Body of pancreas (tissue), 4 donors: ENCODE measurements at regions not wholly inside any gene's neighbourhood (a gene's known extent, or its start where the extent isn't known, plus 50 kb on each side); places are given as distances from the start of the nearest gene placed in this dataset.
"Not testable (repeated sequence)": the region's sequence is repeated elsewhere in the genome, so short reads cannot be mapped to it uniquely, and the experiment has no call there.

ENCODE experiments used
- ATAC-seq: fragments of 150-250 bp; one replicate; pipeline ENCODE4 v1.9.1; 2016
- DNase-seq, 4 donors: peaks; one replicate each; pipeline ENCODE4 v3.0.0-alpha.2; 2019
- H3K27ac ChIP-seq, 4 donors: fragments of 200-600 bp; sonication (generic); 1 replicate in 3 of 4; 2 replicates in 1 of 4; pipeline versions ENCODE4 v1.5.1 to v1.6.1; 2016 to 2019; ENCODE audit warnings: mild to moderate bottlenecking in 1 of 4, mixed read lengths in 1 of 4, moderate library complexity in 1 of 4
- H3K27me3 ChIP-seq, 2 donors: fragments of 200-600 bp; sonication (generic); one replicate each; pipeline ENCODE4 v1.6.0; 2016; ENCODE audit warnings: mild to moderate bottlenecking in 1 of 2
- H3K36me3 ChIP-seq, 2 donors: fragments of 200-600 bp; sonication (generic); replicated peaks in 1 of 2; 2 replicates each; pipeline ENCODE4 v1.5.1; 2016; ENCODE audit warnings: low read depth in 2 of 2; ENCODE audit not compliant: insufficient read depth in 1 of 2
- H3K4me1 ChIP-seq: fragments of 200-600 bp; sonication (generic); one replicate; pipeline ENCODE4 v1.6.0; 2016
- H3K4me3 ChIP-seq, 2 donors: fragments of 200-600 bp; sonication (generic); 1 replicate in 1 of 2; 2 replicates in 1 of 2; pipeline ENCODE4 v1.5.1; 2016 to 2019
- H3K9me3 ChIP-seq, 3 donors: fragments of 200-600 bp; sonication (generic); 1 replicate in 2 of 3; 2 replicates in 1 of 3; pipeline ENCODE4 v1.5.1; 2016
- POLR2A ChIP-seq, 3 donors: fragments of 450-650 bp; IDR thresholded peaks; one replicate each; pipeline ENCODE4 v1.6.1; 2016; ENCODE audit warnings: antibody characterized with exemption in 3 of 3, mild to moderate bottlenecking in 2 of 3
- WGBS, 2 donors: methylation state at CpG; one replicate each; pipeline ENCODE4 v1.1.5; 2017; 5-methylcytosine and 5-hydroxymethylcytosine counted together
- intact Hi-C: fragments of 100-400 bp; cut with DNase I; formaldehyde crosslinking; loops from one replicate; pipeline ENCODE4 v1.15.1; 2023
- TF ChIP-seq, protein P1 (sequence below), 7 experiments: fragments of 450-650 bp in 4 of 7; fragments of 200-600 bp in 3 of 7; sonication (generic) in 3 of 7; IDR thresholded peaks; one replicate each; pipeline ENCODE4 v1.5.1; 2016 to 2019; ENCODE audit warnings: antibody characterized with exemption in 7 of 7

DNA sequence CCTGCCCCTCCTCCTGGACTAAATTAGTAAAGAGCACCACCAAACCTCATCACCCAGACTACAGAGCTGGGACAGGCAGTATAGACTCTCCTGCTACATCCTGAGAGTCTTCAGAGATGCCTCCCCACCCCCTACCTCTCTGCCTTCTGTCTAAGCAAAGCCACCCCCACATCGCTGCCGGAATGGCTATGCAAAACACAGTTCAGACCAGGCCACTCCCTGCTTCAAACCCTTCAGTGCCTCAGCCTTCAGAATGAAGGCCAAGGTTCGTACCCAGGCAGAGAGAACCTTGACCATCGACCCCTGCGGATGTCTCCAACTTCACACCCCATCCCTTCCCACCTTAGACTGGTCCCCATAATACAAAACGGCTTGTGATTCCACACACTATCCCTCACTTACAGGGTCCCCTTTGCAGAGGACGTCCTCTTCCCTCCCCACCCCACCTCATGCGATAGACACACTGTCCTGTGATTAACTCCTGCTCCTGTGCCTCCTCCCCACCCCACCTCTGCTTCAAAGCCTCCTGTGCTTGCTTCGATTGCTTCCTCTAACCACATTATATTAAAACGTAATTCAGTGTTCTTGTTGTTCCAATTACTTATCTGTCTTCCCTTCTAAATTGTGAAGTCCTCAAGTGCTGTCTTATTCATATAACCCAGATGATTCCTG lies 175.3 kb downstream of the UACA start:
- Histone ChIP-seq H3K36me3 (no peaks in the 10 kb centered on the region), H3K4me3 (no peak overlapping the region), H3K27ac (no peak overlapping the region), H3K27me3 (no peaks in the 10 kb centered on the region), H3K9me3 (peaks cover 0 to 8% (median 0%) of the 10 kb centered on the region in 3 donors), H3K4me1 (peaks cover 6% of the 10 kb centered on the region)
- ATAC-seq (no peak), DNase-seq (no peak)
- intact Hi-C loops = no loop called here
- TF ChIP-seq, protein P1, sequence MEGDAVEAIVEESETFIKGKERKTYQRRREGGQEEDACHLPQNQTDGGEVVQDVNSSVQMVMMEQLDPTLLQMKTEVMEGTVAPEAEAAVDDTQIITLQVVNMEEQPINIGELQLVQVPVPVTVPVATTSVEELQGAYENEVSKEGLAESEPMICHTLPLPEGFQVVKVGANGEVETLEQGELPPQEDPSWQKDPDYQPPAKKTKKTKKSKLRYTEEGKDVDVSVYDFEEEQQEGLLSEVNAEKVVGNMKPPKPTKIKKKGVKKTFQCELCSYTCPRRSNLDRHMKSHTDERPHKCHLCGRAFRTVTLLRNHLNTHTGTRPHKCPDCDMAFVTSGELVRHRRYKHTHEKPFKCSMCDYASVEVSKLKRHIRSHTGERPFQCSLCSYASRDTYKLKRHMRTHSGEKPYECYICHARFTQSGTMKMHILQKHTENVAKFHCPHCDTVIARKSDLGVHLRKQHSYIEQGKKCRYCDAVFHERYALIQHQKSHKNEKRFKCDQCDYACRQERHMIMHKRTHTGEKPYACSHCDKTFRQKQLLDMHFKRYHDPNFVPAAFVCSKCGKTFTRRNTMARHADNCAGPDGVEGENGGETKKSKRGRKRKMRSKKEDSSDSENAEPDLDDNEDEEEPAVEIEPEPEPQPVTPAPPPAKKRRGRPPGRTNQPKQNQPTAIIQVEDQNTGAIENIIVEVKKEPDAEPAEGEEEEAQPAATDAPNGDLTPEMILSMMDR (IDR thresholded peaks at IDR 0.05) = no peak
- TF ChIP-seq POLR2A (IDR thresholded peaks at IDR 0.05) = no peak
- 71 to 77% methylated on average over 10 of the region's 10 CpGs for WGBS, 2 donors

DNA sequence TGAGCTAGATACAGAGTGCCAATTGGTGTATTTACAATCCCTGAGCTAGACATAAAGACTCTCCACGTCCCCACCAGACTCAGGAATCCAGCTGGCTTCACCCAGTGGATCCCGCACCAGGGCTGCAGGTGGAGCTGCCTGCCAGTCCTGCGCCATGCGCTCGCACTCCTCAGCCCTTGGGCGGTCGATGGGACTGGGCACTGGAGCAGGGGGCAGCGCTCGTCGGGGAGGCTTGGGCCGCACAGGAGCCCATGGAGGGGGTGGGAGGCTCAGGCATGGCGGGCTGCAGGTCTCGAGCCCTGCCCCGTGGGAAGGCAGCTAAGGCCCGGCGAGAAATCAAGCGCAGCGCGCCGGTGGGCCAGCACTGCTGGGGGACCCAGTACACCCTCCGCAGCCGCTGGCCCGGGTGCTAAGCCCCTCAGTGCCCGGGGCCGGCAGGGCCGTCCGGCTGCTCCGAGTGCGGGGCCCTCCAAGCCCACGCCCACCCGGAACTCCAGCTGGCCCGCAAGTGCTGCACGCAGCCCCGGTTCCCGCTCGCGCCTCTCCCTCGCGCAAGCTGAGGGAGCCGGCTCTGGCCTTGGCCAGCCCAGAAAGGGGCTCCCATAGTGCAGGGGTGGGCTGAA lies 176.2 kb downstream of the UACA start:
- ATAC-seq, intact Hi-C loops, H3K27ac ChIP-seq, H3K4me1 ChIP-seq, H3K36me3 ChIP-seq, H3K9me3 ChIP-seq, H3K4me3 ChIP-seq, H3K27me3 ChIP-seq, DNase-seq: not testable (repeated sequence)
- WGBS, 2 donors = 95% methylated on average over 38 of the region's 40 CpGs; no CpG with 5 or more reads in 1 of the 2 donors

DNA sequence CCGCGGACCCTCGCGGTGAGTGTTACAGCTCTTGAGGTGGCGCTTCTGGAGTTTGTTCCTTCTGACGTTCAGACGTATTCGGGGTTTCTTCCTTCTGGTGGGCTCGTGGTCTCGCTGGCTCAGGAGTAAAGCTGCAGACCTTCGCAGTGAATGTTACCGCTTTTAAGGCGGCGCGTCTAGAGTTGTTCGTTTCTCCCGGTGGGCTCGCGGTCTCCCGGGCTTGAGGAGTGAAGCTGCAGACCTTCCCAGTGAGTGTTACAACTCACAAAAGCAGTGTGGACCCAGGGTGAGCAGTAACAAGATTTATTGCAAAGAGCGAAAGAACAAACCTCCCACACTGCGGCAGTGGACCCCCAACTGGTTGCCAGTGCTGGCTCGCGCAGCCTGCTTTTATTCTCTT lies 177.1 kb downstream of the UACA start:
- no peaks in the 10 kb centered on the region for H3K9me3 ChIP-seq
- H3K27ac ChIP-seq = no peak overlapping the region
- 82 to 88% methylated on average over 24 of the region's 24 CpGs for WGBS, 2 donors
- DNase-seq (no peak), ATAC-seq (no peak)
- H3K4me3 ChIP-seq = no peak overlapping the region
- TF ChIP-seq POLR2A (IDR thresholded peaks at IDR 0.05) = no peak
- TF ChIP-seq, protein P1 (IDR thresholded peaks at IDR 0.05) = no peak
- no peaks in the 10 kb centered on the region for H3K36me3 ChIP-seq
- peaks cover 6% of the 10 kb centered on the region for H3K4me1 ChIP-seq
- intact Hi-C loops = no loop called here
- no peaks in the 10 kb centered on the region for H3K27me3 ChIP-seq

DNA sequence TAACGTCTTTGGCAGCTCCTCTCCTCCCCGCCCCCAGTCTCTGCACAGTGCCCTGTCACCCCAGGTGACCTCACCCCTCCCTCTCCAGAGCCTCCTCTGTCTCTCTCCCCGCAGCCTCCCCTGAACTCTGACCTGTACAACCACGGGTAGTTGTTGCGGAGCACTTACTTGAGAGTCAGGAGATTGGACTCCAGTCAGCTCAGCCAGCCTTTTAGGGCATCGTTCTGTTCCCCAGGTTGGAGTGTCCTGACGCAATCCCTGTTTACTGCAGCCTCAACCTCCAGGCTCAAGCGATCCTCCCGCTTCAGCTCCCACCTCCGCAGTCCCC lies 177.7 kb downstream of the UACA start:
- WGBS, 2 donors = 49 to 51% methylated on average over 8 to 10 of the region's 10 CpGs
- H3K27ac ChIP-seq = no peak overlapping the region
- no peaks in the 10 kb centered on the region for H3K9me3 ChIP-seq
- DNase-seq (no peak), ATAC-seq (no peak)
- TF ChIP-seq, protein P1 (IDR thresholded peaks at IDR 0.05) = no peak
- TF ChIP-seq POLR2A (IDR thresholded peaks at IDR 0.05) = no peak
- intact Hi-C loops = no loop called here
- H3K4me1 ChIP-seq = peaks cover 6% of the 10 kb centered on the region
- H3K27me3 ChIP-seq = no peaks in the 10 kb centered on the region
- no peaks in the 10 kb centered on the region for H3K36me3 ChIP-seq
- no peak overlapping the region for H3K4me3 ChIP-seq

DNA sequence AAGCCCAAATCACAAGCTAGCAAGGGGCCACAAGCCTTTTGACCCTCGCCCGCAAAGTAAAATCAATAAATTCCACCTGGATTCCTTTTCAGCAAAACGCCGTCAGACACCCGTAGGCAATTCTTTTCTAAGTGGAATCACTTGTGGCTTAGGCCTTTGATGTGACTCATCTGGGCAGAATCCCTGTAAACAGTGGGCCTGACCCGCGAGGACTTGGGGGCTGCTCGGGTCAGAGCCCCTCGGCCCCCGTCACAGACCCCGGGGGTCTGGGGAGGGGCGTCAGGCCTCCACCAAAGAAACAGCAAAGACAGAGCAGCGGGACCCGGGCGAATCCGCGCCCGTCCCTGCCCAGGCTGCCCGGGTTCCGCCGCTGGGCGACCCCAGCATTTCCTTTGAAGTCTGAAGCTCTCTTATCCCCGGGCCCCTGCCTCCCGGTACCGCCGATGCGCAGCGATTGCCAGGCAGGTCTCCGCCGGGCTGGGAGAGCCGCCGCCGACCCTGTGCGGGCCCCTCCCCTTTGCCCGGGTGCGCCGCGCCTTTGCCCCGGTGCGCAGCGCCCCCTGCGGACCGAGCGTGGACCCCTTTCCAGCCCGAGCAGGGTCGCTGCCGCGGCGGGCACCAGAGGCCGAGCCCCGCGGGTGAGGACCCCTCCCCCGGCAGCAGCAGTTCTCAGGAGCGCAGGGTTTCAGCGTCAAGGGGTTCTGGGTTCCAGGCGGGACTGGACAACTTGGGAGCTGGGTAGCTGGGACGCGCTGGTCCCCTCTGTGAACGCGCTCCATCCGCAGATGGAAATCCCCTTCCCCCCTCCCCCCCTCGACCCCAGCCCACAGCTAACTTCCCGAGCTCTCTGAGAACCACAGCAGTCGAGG lies 178.3 kb downstream of the UACA start:
- no peak for TF ChIP-seq POLR2A (IDR thresholded peaks at IDR 0.05)
- TF ChIP-seq, protein P1 (IDR thresholded peaks at IDR 0.05) = peak in 4 of 7 experiments; percentile 14 to 32 (median 20)
- H3K36me3 ChIP-seq = no peaks in the 10 kb centered on the region
- intact Hi-C loops = no loop called here
- ATAC-seq (peak; percentile 35), DNase-seq (peak in 1 of 4 donors; percentile 21)
- no peak overlapping the region for H3K27ac ChIP-seq
- no peaks in the 10 kb centered on the region for H3K27me3 ChIP-seq
- H3K4me3 ChIP-seq = no peak overlapping the region
- 13 to 21% methylated on average over 16 to 61 of the region's 64 CpGs for WGBS, 2 donors
- H3K9me3 ChIP-seq = no peaks in the 10 kb centered on the region
- peaks cover 6% of the 10 kb centered on the region for H3K4me1 ChIP-seq
